GM06990 (cell line): ENCODE measurements at regions not wholly inside any gene's neighbourhood (a gene's known extent, or its start where the extent isn't known, plus 50 kb on each side); places are given as distances from the start of the nearest gene placed in this dataset.

ENCODE experiments used
- DNase-seq: peaks from one replicate; pipeline ENCODE4 v3.0.0-alpha.2; 2011; ENCODE audit not compliant: insufficient read length; ENCODE audit errors: extremely low read depth
- H3K27me3 ChIP-seq: replicated peaks from 2 replicates; pipeline ENCODE4 v1.6.0; 2011; ENCODE audit warnings: low read length; ENCODE audit not compliant: control insufficient read depth, insufficient read depth
- H3K36me3 ChIP-seq: 2 replicates; pipeline ENCODE4 v1.5.1; 2011; ENCODE audit warnings: low read length; ENCODE audit not compliant: control insufficient read depth, insufficient read depth
- H3K4me3 ChIP-seq: replicated peaks from 2 replicates; pipeline ENCODE4 v1.5.1; 2011; ENCODE audit warnings: low read depth, mild to moderate bottlenecking, control low read depth, low read length
- TF ChIP-seq, protein P1 (sequence below): IDR thresholded peaks from 2 replicates; pipeline ENCODE4 v1.5.1; 2011; ENCODE audit warnings: low read length, control low read depth, mild to moderate bottlenecking, inconsistent platforms; ENCODE audit not compliant: insufficient read depth, poor library complexity, severe bottlenecking

DNA sequence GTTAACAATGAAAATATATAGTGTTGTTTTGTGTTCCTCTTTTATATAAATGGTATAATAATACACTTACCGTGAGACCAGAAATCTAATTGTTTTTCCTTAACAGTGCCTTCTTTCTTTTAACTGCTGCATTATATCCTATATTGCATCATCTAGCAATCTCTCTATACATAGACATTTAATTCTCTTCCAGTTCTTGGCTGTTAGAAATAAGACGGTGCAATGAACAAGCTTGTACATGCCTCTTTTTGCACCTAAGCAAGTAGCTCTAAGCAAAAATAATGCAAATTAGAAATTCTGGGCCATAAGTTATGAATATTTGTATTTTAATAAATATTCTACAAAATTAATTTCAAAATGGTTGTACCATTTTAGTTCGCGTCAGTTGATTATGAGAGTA, 55.9 kb upstream of the AHR start:
- no peaks in the 10 kb centered on the region for H3K36me3 ChIP-seq
- TF ChIP-seq, protein P1, sequence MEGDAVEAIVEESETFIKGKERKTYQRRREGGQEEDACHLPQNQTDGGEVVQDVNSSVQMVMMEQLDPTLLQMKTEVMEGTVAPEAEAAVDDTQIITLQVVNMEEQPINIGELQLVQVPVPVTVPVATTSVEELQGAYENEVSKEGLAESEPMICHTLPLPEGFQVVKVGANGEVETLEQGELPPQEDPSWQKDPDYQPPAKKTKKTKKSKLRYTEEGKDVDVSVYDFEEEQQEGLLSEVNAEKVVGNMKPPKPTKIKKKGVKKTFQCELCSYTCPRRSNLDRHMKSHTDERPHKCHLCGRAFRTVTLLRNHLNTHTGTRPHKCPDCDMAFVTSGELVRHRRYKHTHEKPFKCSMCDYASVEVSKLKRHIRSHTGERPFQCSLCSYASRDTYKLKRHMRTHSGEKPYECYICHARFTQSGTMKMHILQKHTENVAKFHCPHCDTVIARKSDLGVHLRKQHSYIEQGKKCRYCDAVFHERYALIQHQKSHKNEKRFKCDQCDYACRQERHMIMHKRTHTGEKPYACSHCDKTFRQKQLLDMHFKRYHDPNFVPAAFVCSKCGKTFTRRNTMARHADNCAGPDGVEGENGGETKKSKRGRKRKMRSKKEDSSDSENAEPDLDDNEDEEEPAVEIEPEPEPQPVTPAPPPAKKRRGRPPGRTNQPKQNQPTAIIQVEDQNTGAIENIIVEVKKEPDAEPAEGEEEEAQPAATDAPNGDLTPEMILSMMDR = no peak
- H3K27me3 ChIP-seq = no peaks in the 10 kb centered on the region
- H3K4me3 ChIP-seq = no peak overlapping the region
- no peak for DNase-seq

DNA sequence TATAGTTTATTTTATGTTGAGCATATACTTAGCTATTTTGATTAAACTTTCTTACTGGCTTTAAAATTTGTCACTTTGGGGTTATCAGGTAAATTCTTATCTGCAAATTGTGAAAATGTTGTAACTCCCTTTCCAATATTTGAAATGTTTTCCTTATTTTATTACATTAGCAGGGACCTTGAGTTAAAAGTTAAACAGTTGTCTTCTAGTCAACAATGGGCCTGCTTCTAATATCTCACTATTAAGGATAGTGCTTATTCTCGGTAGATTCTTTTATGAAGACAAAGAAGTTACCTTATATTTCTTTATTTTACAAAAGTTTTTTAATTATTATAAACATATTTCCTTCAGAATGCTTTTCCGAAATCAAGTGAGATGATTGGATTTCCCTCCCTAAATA, 53.7 kb upstream of the AHR start:
- DNase-seq = no peak
- no peak overlapping the region for H3K4me3 ChIP-seq
- no peaks in the 10 kb centered on the region for H3K27me3 ChIP-seq
- TF ChIP-seq, protein P1 = no peak
- H3K36me3 ChIP-seq = no peaks in the 10 kb centered on the region

DNA sequence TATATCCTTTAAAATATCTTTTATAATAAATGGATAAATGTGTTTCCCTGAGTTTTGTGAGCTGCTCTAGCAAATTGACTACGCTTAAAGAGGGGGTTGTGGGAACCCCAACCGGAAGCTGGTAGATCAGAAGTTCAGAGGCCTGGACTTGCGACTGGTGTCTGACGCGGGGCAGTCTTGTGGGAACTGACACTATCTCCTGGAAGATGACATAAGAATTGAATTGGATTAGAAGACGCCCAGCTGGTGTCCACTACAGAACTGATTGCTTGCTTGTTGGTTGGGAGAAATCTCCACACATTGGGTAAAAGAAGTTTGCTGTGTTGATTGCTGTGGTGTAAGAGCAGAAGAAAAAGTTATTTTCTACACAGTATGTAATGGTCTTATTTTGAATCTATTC, 51.1 kb upstream of the AHR start:
- Histone ChIP-seq H3K27me3 (no peaks in the 10 kb centered on the region), H3K4me3 (no peak overlapping the region), H3K36me3 (no peaks in the 10 kb centered on the region)
- DNase-seq = no peak
- TF ChIP-seq, protein P1 = no peak

DNA sequence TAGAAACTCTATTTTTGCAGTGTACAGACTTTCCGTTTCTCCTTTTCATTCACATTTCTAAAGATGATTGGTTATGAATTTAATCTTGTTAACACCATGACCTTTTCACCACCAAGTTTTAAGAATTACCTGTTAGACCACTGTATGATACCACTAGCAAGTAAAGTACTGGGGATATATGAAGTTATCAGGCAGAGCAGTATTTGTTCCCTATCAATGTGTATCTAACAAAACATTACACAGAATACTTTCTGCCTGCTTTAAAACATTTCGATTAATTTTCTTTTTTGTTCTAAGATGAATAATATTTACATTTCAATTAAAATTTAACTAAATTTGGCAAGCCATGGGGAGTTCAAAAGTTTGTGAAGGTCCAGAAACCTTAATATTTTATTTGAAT, 49.9 kb upstream of the AHR start:
- Histone ChIP-seq H3K36me3 (no peaks in the 10 kb centered on the region), H3K27me3 (no peaks in the 10 kb centered on the region), H3K4me3 (no peak overlapping the region)
- TF ChIP-seq, protein P1 = no peak
- DNase-seq = no peak
